ENCODE measurements at regions not wholly inside any gene's neighbourhood (a gene's known extent, or its start where the extent isn't known, plus 50 kb on each side); places are given as distances from the start of the nearest gene placed in this dataset.

GRCh38 chr5:63025679-63026078 is 447.1 kb downstream of the LRRC70 start:
- POLR2A ChIA-PET: no interaction called here
- H4K20me1 ChIP-seq (ENCODE audit: control insufficient read depth, insufficient read depth): no peaks in the 10 kb centered on the region
- ATAC-seq: peak; percentile 58
- TF ChIP-seq ZNF24 (IDR thresholded peaks at IDR 0.05): 0 out of 2 replicates have a peak, but pooled peaks have one; percentile 56
- no peak for TF ChIP-seq RBBP5 (conservative IDR thresholded peaks at IDR 0.05)
- no peaks in the 10 kb centered on the region for H3K36me3 ChIP-seq (ENCODE audit: control insufficient read depth in 2 of 2, insufficient read depth in 2 of 2, low read length in 1 of 2)
- H2AFZ ChIP-seq (ENCODE audit: control insufficient read depth, low read depth, low read length): 0 out of 2 replicates have a peak overlapping the region, but pooled peaks have one; percentile 15
- intact Hi-C loops (cut with micrococcal nuclease; ENCODE audit: unreplicated experiment) (no loop called here), in situ Hi-C loops (cut with MboI) (no loop called here)
- CTCF ChIA-PET: no interaction called here
- FAIRE-seq: no peak
- H3K4me1 ChIP-seq (ENCODE audit: control insufficient read depth, insufficient read depth, low read length): no peaks in the 10 kb centered on the region
- WGBS (ENCODE audit: insufficient coverage, insufficient replicate concordance, low lambda C conversion rate, missing lambda C conversion rate): 11% methylated on average over 3 of the region's 3 CpGs
- H3K9me3 ChIP-seq (replicated peaks; ENCODE audit: control insufficient read depth, insufficient read depth, low read length): no peaks in the 10 kb centered on the region
- no peak overlapping the region for H3K27ac ChIP-seq (ENCODE audit: control insufficient read depth, insufficient read depth)
- RAD21 ChIA-PET (ENCODE audit: unreplicated experiment): no interaction called here
- H3K79me2 ChIP-seq (ENCODE audit: control insufficient read depth, insufficient read depth, low read length): no peaks in the 10 kb centered on the region
- H3K9ac ChIP-seq (ENCODE audit: control insufficient read depth, insufficient read depth, low read length): no peak overlapping the region
- SMC1A ChIA-PET (ENCODE audit: uncharacterized antibody, unreplicated experiment): interaction anchor here (1.1 kb wide), 1 partner anchor 13 kb away, joined by 3 read pairs; no protein-coding TSS in a partner anchor
- no peak overlapping the region for H3K4me3 ChIP-seq
- H3K4me2 ChIP-seq (ENCODE audit: control insufficient read depth, insufficient read depth): no peak overlapping the region
- no TSS peak for BruUV-seq (replicated peaks)
- H3K27me3 ChIP-seq (replicated peaks in 1 of 2; ENCODE audit: control insufficient read depth in 2 of 2, insufficient read depth in 2 of 2, low read length in 1 of 2): no peaks in the 10 kb centered on the region
- no peak for DNase-seq (ENCODE audit: low read depth, low spot score)

GRCh38 chr5:63022403-63022802 is 443.8 kb downstream of the LRRC70 start:
- Histone ChIP-seq H3K4me3 (no peak overlapping the region), H3K27ac (ENCODE audit: control insufficient read depth, insufficient read depth) (no peak overlapping the region), H3K79me2 (ENCODE audit: control insufficient read depth, insufficient read depth, low read length) (no peaks in the 10 kb centered on the region), H4K20me1 (ENCODE audit: control insufficient read depth, insufficient read depth) (no peaks in the 10 kb centered on the region), H3K36me3 (ENCODE audit: control insufficient read depth in 2 of 2, insufficient read depth in 2 of 2, low read length in 1 of 2) (no peaks in the 10 kb centered on the region), H3K9ac (ENCODE audit: control insufficient read depth, insufficient read depth, low read length) (no peak overlapping the region), H2AFZ (ENCODE audit: control insufficient read depth, low read depth, low read length) (no peak overlapping the region), H3K9me3 (replicated peaks; ENCODE audit: control insufficient read depth, insufficient read depth, low read length) (no peaks in the 10 kb centered on the region), H3K27me3 (replicated peaks in 1 of 2; ENCODE audit: control insufficient read depth in 2 of 2, insufficient read depth in 2 of 2, low read length in 1 of 2) (no peaks in the 10 kb centered on the region), H3K4me1 (ENCODE audit: control insufficient read depth, insufficient read depth, low read length) (no peaks in the 10 kb centered on the region), H3K4me2 (ENCODE audit: control insufficient read depth, insufficient read depth) (no peak overlapping the region)
- no TSS peak for BruUV-seq (replicated peaks)
- ChIA-PET POLR2A (interaction anchor here (0.5 kb wide), 1 partner anchor 481 kb away, joined by 4 read pairs; no protein-coding TSS in a partner anchor), RAD21 (ENCODE audit: unreplicated experiment) (no interaction called here), CTCF (interaction anchor here (1.4 kb wide), 1 partner anchor 11 kb away, joined by 3 read pairs; no protein-coding TSS in a partner anchor), SMC1A (ENCODE audit: uncharacterized antibody, unreplicated experiment) (no interaction called here)
- in situ Hi-C loops (cut with MboI) (no loop called here), intact Hi-C loops (cut with micrococcal nuclease; ENCODE audit: unreplicated experiment) (no loop called here)
- TF ChIP-seq USF2 (IDR thresholded peaks at IDR 0.05; ENCODE audit: borderline replicate concordance, low read depth, low read length): no peak
- TF ChIP-seq HDGF (IDR thresholded peaks at IDR 0.05): no peak
- TF ChIP-seq SREBF2 (IDR thresholded peaks at IDR 0.05; ENCODE audit: low read length): no peak
- peak; percentile 27; the same call in 1 of the 2 replicates for TF ChIP-seq RELB (IDR thresholded peaks at IDR 0.05; ENCODE audit: low read depth)
- ATAC-seq: peak; percentile 55
- no peak for DNase-seq (ENCODE audit: low read depth, low spot score)
- 33% methylated on average over 1 of the region's 1 CpG for WGBS (ENCODE audit: insufficient coverage, insufficient replicate concordance, low lambda C conversion rate, missing lambda C conversion rate)
- no peak for FAIRE-seq

Data from GM12878 (cell line).